ENCODE measurements at regions not wholly inside any gene's neighbourhood (a gene's known extent, or its start where the extent isn't known, plus 50 kb on each side); places are given as distances from the start of the nearest gene placed in this dataset.

- TF ChIP-seq TCF7L2 (IDR thresholded peaks at IDR 0.05; ENCODE audit: borderline replicate concordance, extremely low read depth, insufficient read depth, insufficient read length), result no peak
- no peak for TF ChIP-seq POLR2AphosphoS5 (IDR thresholded peaks at IDR 0.05; ENCODE audit: low read depth, low read length)
- TF ChIP-seq SIN3A (IDR thresholded peaks at IDR 0.05; ENCODE audit: low read depth), result no peak
- no peak for TF ChIP-seq ZBTB33 (IDR thresholded peaks at IDR 0.05; ENCODE audit: extremely low read depth, insufficient replicate concordance, low read length)
- no peak for TF ChIP-seq POLR2A (IDR thresholded peaks at IDR 0.05; ENCODE audit: borderline replicate concordance, extremely low read depth, insufficient read depth, insufficient read length)
- no peak for TF ChIP-seq CEBPB (IDR thresholded peaks at IDR 0.05; ENCODE audit: low read depth)
- TF ChIP-seq SRF (IDR thresholded peaks at IDR 0.05; ENCODE audit: low read depth), result no peak
- no peak for TF ChIP-seq EZH2phosphoT487 (IDR thresholded peaks at IDR 0.05; ENCODE audit: borderline replicate concordance)
- TF ChIP-seq EGR1 (IDR thresholded peaks at IDR 0.05; ENCODE audit: low read depth), result no peak
- TF ChIP-seq RAD21 (IDR thresholded peaks at IDR 0.05; ENCODE audit: low read depth), result no peak
- no peak for TF ChIP-seq ZFX (IDR thresholded peaks at IDR 0.05)
- no peak for TF ChIP-seq CTCF (IDR thresholded peaks at IDR 0.05 in 2 of 3, conservative IDR thresholded peaks at IDR 0.05 in 1 of 3; ENCODE audit: borderline replicate concordance in 1 of 3, insufficient read depth in 1 of 3, low read depth in 2 of 3, low read length in 2 of 3)
- no peak for TF ChIP-seq ZNF274 (IDR thresholded peaks at IDR 0.05; ENCODE audit: low read depth, low read length)
- no peak for TF ChIP-seq SP1 (IDR thresholded peaks at IDR 0.05; ENCODE audit: low read depth)
- TF ChIP-seq EZH2 (IDR thresholded peaks at IDR 0.05), result no peak
- BruUV-seq (replicated peaks), result no TSS peak
- H3K4me2 ChIP-seq (ENCODE audit: low read length), result no peak overlapping the region
- no peaks in the 10 kb centered on the region for H3K9me3 ChIP-seq (ENCODE audit: control insufficient read depth in 1 of 2, insufficient read depth in 1 of 2, low read depth in 1 of 2, low read length in 2 of 2)
- no peaks in the 10 kb centered on the region for H3K79me2 ChIP-seq (ENCODE audit: insufficient read depth, low read length)
- CTCF ChIA-PET, result no interaction called here
- no peak overlapping the region for H3K9ac ChIP-seq (ENCODE audit: low read length)
- no peaks in the 10 kb centered on the region for H4K20me1 ChIP-seq (ENCODE audit: insufficient read depth)
- no peak overlapping the region for H2AFZ ChIP-seq (ENCODE audit: low read depth, low read length, poor library complexity, severe bottlenecking)
- peaks cover 30% of the 10 kb centered on the region for H3K27me3 ChIP-seq (ENCODE audit: insufficient read depth, low read length)
- ATAC-seq (no peak), DNase-seq (ENCODE audit: low read depth, low spot score) (no peak)
- no peaks in the 10 kb centered on the region for H3K9me2 ChIP-seq (ENCODE audit: insufficient read depth)
- intact Hi-C loops (cut with micrococcal nuclease), result no loop called here
- H3K27ac ChIP-seq (ENCODE audit: low read depth, low read length), result no peak overlapping the region
- POLR2A ChIA-PET, result no interaction called here
- no peak overlapping the region for H3K4me3 ChIP-seq (replicated peaks in 1 of 2; ENCODE audit: low read depth in 1 of 2, low read length in 2 of 2)
- RAD21 ChIA-PET (ENCODE audit: low non-redundant PET in 1 of 2, low total read pairs in 2 of 2, uncharacterized antibody in 2 of 2, unreplicated experiment in 2 of 2), result no interaction called here
- no peaks in the 10 kb centered on the region for H3K36me3 ChIP-seq (ENCODE audit: control insufficient read depth in 1 of 2, insufficient read depth in 2 of 2, low read length in 2 of 2)
- H3K4me1 ChIP-seq (ENCODE audit: control insufficient read depth in 1 of 2, insufficient read depth in 2 of 2, low read length in 2 of 2), result no peaks in the 10 kb centered on the region
Measured at GRCh38 chr6:40759264-40759663, 172.1 kb upstream of the LRFN2 start.

Data from HCT116 (cell line).